Stomach (tissue), 4 donors: ENCODE measurements at regions not wholly inside any gene's neighbourhood (a gene's known extent, or its start where the extent isn't known, plus 50 kb on each side); places are given as distances from the start of the nearest gene placed in this dataset.

Source experiments
- CTCF ChIP-seq, 7 experiments: fragments of 450-650 bp in 4 of 7; fragments of 200-600 bp in 3 of 7; sonication (generic) in 3 of 7; IDR thresholded peaks; one replicate each; pipeline ENCODE4 v1.5.1; 2016 to 2019; ENCODE audit warnings: antibody characterized with exemption in 7 of 7, control low read depth in 2 of 7, mild to moderate bottlenecking in 1 of 7
- EP300 ChIP-seq: sonication (generic); formaldehyde crosslinking; IDR thresholded peaks from one replicate; pipeline ENCODE4 v1.6.1; 2017; ENCODE audit warnings: antibody characterized with exemption
- POLR2A ChIP-seq, 4 donors: fragments of 450-650 bp; IDR thresholded peaks; one replicate each; pipeline ENCODE4 v1.6.1; 2016; ENCODE audit warnings: antibody characterized with exemption in 4 of 4, control low read depth in 2 of 4, mild to moderate bottlenecking in 1 of 4, moderate library complexity in 1 of 4
- POLR2AphosphoS5 ChIP-seq, 3 donors: sonication (generic); formaldehyde crosslinking; IDR thresholded peaks; one replicate each; pipeline ENCODE4 v1.6.1; 2016; ENCODE audit warnings: antibody characterized with exemption in 3 of 3

- no peak for TF ChIP-seq CTCF (IDR thresholded peaks at IDR 0.05)
- TF ChIP-seq POLR2A (IDR thresholded peaks at IDR 0.05): no peak
- no peak for TF ChIP-seq POLR2AphosphoS5 (IDR thresholded peaks at IDR 0.05)
- TF ChIP-seq EP300: no peak
These were observed 370.8 kb downstream of the ZNF536 start for GRCh38 chr19:30743011-30743410.
